ENCODE measurements at regions not wholly inside any gene's neighbourhood (a gene's known extent, or its start where the extent isn't known, plus 50 kb on each side); places are given as distances from the start of the nearest gene placed in this dataset.

DNA sequence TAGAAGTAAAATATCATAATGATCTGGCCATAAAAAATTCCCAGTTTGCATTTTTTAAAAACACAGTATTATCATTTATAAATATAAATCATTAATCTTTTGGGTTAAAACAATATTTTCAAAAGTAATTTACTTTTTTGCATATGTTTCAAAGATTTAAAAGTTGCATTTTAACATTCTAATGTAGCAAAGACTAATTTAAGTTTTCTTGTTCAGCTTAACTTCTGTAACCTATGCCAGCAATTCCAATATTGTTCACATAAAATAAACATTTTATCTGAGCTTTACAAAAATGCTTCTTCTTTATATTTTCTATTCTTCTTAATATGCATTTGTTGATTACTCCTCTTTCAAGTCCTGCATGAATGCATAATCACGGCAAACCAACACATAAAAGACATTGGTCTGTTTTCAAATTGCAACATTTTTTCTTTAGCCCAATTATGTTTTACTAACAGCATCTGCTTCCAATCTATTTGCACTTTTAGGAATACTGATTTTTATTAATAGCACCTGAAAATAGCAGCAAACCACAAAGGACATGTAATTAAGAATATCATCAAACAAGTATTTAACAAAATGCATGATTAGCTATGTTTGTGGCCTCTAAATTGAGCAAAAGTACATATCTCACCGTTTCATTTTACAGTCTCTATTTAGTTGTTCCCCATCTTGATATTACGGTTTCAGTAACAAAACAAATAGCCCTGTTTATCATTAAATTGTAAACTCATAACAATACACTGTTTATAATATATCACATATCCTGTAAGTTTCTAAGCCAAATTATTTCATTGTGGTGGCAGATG is 286.9 kb upstream of the NFE2L3 start:
- TF ChIP-seq, protein P1, sequence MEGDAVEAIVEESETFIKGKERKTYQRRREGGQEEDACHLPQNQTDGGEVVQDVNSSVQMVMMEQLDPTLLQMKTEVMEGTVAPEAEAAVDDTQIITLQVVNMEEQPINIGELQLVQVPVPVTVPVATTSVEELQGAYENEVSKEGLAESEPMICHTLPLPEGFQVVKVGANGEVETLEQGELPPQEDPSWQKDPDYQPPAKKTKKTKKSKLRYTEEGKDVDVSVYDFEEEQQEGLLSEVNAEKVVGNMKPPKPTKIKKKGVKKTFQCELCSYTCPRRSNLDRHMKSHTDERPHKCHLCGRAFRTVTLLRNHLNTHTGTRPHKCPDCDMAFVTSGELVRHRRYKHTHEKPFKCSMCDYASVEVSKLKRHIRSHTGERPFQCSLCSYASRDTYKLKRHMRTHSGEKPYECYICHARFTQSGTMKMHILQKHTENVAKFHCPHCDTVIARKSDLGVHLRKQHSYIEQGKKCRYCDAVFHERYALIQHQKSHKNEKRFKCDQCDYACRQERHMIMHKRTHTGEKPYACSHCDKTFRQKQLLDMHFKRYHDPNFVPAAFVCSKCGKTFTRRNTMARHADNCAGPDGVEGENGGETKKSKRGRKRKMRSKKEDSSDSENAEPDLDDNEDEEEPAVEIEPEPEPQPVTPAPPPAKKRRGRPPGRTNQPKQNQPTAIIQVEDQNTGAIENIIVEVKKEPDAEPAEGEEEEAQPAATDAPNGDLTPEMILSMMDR (IDR thresholded peaks at IDR 0.05; ENCODE audit: insufficient read depth, low read depth, low read length) = no peak
- TF ChIP-seq EZH2 (IDR thresholded peaks at IDR 0.05; ENCODE audit: insufficient read depth, low read length) = no peak

Measured in astrocyte (in vitro differentiated cells and primary cell).